Neural cell (in vitro differentiated cells): ENCODE measurements at regions not wholly inside any gene's neighbourhood (a gene's known extent, or its start where the extent isn't known, plus 50 kb on each side); places are given as distances from the start of the nearest gene placed in this dataset.
"Not testable (repeated sequence)": the region's sequence is repeated elsewhere in the genome, so short reads cannot be mapped to it uniquely, and the experiment has no call there.

Source experiments
- H2AFZ ChIP-seq: fragments of 200-600, 300-800 bp; sonication (generic), shearing (Covaris generic); 2 replicates; pipeline ENCODE4 v1.6.0; 2014; ENCODE audit warnings: low read depth, mild to moderate bottlenecking, antibody characterized with exemption, low read length, moderate library complexity
- H3F3A ChIP-seq: fragments of 200-600 bp; shearing (Covaris generic); 2 replicates; pipeline ENCODE4 v1.6.1; 2016; ENCODE audit warnings: mild to moderate bottlenecking, moderate library complexity, mixed read lengths, antibody characterized with exemption, low read length; ENCODE audit not compliant: insufficient read depth, poor library complexity, severe bottlenecking
- H3K27ac ChIP-seq: fragments of 200-600, 300-800 bp; sonication (generic), shearing (Covaris generic); 2 replicates; pipeline ENCODE4 v1.5.1; 2014; ENCODE audit warnings: mild to moderate bottlenecking, low read length, moderate library complexity
- H3K27me3 ChIP-seq: fragments of 300-800, 200-600 bp; sonication (generic), shearing (Covaris generic); 2 replicates; pipeline ENCODE4 v1.6.0; 2014; ENCODE audit warnings: mild to moderate bottlenecking, low read depth, low read length, moderate library complexity; ENCODE audit not compliant: insufficient read depth
- H3K36me3 ChIP-seq: fragments of 300-800, 200-600 bp; sonication (generic), shearing (Covaris generic); 2 replicates; pipeline ENCODE4 v1.5.1; 2014; ENCODE audit warnings: mild to moderate bottlenecking, antibody characterized with exemption, low read length, moderate library complexity; ENCODE audit not compliant: insufficient read depth
- H3K4me2 ChIP-seq: fragments of 300-800, 200-600 bp; sonication (generic), shearing (Covaris generic); 2 replicates; pipeline ENCODE4 v1.6.0; 2014; ENCODE audit warnings: mild to moderate bottlenecking, low read length
- H3K4me3 ChIP-seq: fragments of 300-800, 200-600 bp; sonication (generic), shearing (Covaris generic); 2 replicates; pipeline ENCODE4 v1.5.1; 2014; ENCODE audit warnings: mild to moderate bottlenecking, low read length, moderate library complexity
- H3K79me2 ChIP-seq: fragments of 200-600 bp; shearing (Covaris generic); replicated peaks from 2 replicates; pipeline ENCODE4 v1.6.0; 2014; ENCODE audit warnings: mild to moderate bottlenecking, low read length, moderate library complexity; ENCODE audit not compliant: insufficient read depth
- H3K9ac ChIP-seq: fragments of 300-800, 200-600 bp; sonication (generic), shearing (Covaris generic); 2 replicates; pipeline ENCODE4 v1.6.1; 2016; ENCODE audit warnings: mild to moderate bottlenecking, low read length, mixed read lengths
- H3K9me2 ChIP-seq: fragments of 200-600 bp; shearing (Covaris generic); 2 replicates; pipeline ENCODE4 v1.6.1; 2016; ENCODE audit warnings: mild to moderate bottlenecking, low read length, mixed read lengths; ENCODE audit not compliant: insufficient read depth
- H3K9me3 ChIP-seq: fragments of 200-600, 300-800 bp; sonication (generic), shearing (Covaris generic); 2 replicates; pipeline ENCODE4 v1.6.1; 2016; ENCODE audit warnings: mild to moderate bottlenecking, mixed run types, low read length, moderate library complexity, mixed read lengths
- H4K20me1 ChIP-seq: fragments of 200-600 bp; shearing (Covaris generic); 2 replicates; pipeline ENCODE4 v1.6.1; 2016; ENCODE audit warnings: mild to moderate bottlenecking, mixed run types; ENCODE audit not compliant: insufficient read depth
- CTCF ChIP-seq: fragments of 450-650 bp; IDR thresholded peaks from 2 replicates; pipeline ENCODE4 v1.5.1; 2014; ENCODE audit warnings: antibody characterized with exemption, mild to moderate bottlenecking, moderate library complexity; ENCODE audit not compliant: poor library complexity, severe bottlenecking
- EP300 ChIP-seq: fragments of 450-650 bp; conservative IDR thresholded peaks from 2 replicates; pipeline ENCODE4 v1.6.1; 2014; ENCODE audit warnings: antibody characterized with exemption, mild to moderate bottlenecking, moderate library complexity; ENCODE audit not compliant: poor library complexity, severe bottlenecking
- EZH2 ChIP-seq: fragments of 200-600, 300-800 bp; shearing (Covaris generic), sonication (generic); IDR thresholded peaks from 2 replicates; pipeline ENCODE4 v1.6.1; 2014; ENCODE audit warnings: antibody characterized with exemption, low read length, borderline replicate concordance, mild to moderate bottlenecking; ENCODE audit not compliant: insufficient read depth, poor library complexity, severe bottlenecking
- MXI1 ChIP-seq: fragments of 450-650 bp; conservative IDR thresholded peaks from 2 replicates; pipeline ENCODE4 v1.6.1; 2014; ENCODE audit warnings: antibody characterized with exemption, mild to moderate bottlenecking; ENCODE audit not compliant: poor library complexity, severe bottlenecking
- POLR2AphosphoS5 ChIP-seq: IDR thresholded peaks from 2 replicates; pipeline ENCODE4 v1.6.1; 2012
- RAD21 ChIP-seq: fragments of 450-650 bp; conservative IDR thresholded peaks from 2 replicates; pipeline ENCODE4 v1.6.1; 2014; ENCODE audit warnings: antibody characterized with exemption, mild to moderate bottlenecking, moderate library complexity
- REST ChIP-seq: IDR thresholded peaks from 2 replicates; pipeline ENCODE4 v1.6.1; 2012; ENCODE audit warnings: borderline replicate concordance
- SMC3 ChIP-seq: fragments of 450-650 bp; conservative IDR thresholded peaks from 2 replicates; pipeline ENCODE4 v1.6.1; 2014; ENCODE audit warnings: antibody characterized with exemption, mild to moderate bottlenecking, moderate library complexity; ENCODE audit not compliant: poor library complexity
- TAF1 ChIP-seq: IDR thresholded peaks from 2 replicates; pipeline ENCODE4 v1.6.1; 2012; ENCODE audit warnings: low read depth

GRCh38 chr9:108394726-108395125 lies 461.1 kb downstream of the ACTL7B start:
- no peak for TF ChIP-seq EZH2
- no peak for TF ChIP-seq SMC3
- TF ChIP-seq CTCF: no peak
- TF ChIP-seq POLR2AphosphoS5: no peak
- no peak for TF ChIP-seq RAD21
- no peak for TF ChIP-seq EP300
- TF ChIP-seq REST: no peak
- TF ChIP-seq MXI1: no peak
- no peak for TF ChIP-seq TAF1
- Histone ChIP-seq H3K27me3 (no peaks in the 10 kb centered on the region), H3K9me2 (no peaks in the 10 kb centered on the region), H3K4me2 (no peak overlapping the region), H3K9ac (no peak overlapping the region), H3K4me3 (no peak overlapping the region), H3F3A (no peaks in the 10 kb centered on the region), H3K9me3 (no peaks in the 10 kb centered on the region), H3K36me3 (no peaks in the 10 kb centered on the region), H4K20me1 (no peaks in the 10 kb centered on the region), H3K79me2 (no peaks in the 10 kb centered on the region), H3K27ac (no peak overlapping the region), H2AFZ (no peak overlapping the region)

GRCh38 chr9:108393481-108394001 lies 462.2 kb downstream of the ACTL7B start:
- H3K4me2 ChIP-seq, H3K36me3 ChIP-seq, H2AFZ ChIP-seq, H3K9me2 ChIP-seq, H3F3A ChIP-seq, H4K20me1 ChIP-seq, H3K79me2 ChIP-seq, H3K27me3 ChIP-seq, H3K27ac ChIP-seq, H3K4me3 ChIP-seq, H3K9me3 ChIP-seq, H3K9ac ChIP-seq: not testable (repeated sequence)

GRCh38 chr9:108392877-108393276 lies 462.9 kb downstream of the ACTL7B start:
- Histone ChIP-seq H3K9me2 (no peaks in the 10 kb centered on the region), H3K27me3 (no peaks in the 10 kb centered on the region), H3F3A (no peaks in the 10 kb centered on the region), H4K20me1 (no peaks in the 10 kb centered on the region), H3K9ac (no peak overlapping the region), H3K79me2 (no peaks in the 10 kb centered on the region), H3K36me3 (no peaks in the 10 kb centered on the region), H3K4me3 (no peak overlapping the region), H3K9me3 (no peaks in the 10 kb centered on the region), H2AFZ (no peak overlapping the region), H3K4me2 (no peak overlapping the region), H3K27ac (no peak overlapping the region)
- no peak for TF ChIP-seq CTCF
- no peak for TF ChIP-seq REST
- no peak for TF ChIP-seq MXI1
